ENCODE measurements at regions not wholly inside any gene's neighbourhood (a gene's known extent, or its start where the extent isn't known, plus 50 kb on each side); places are given as distances from the start of the nearest gene placed in this dataset.

GRCh38 chr14:51185180-51185579, 54.9 kb upstream of the TMX1 start:
- H3K4me2 ChIP-seq (replicated peaks; ENCODE audit: low read depth, low read length, poor library complexity, severe bottlenecking) = no peak overlapping the region
- no peak overlapping the region for H2AFZ ChIP-seq (ENCODE audit: insufficient read depth, low read depth, low read length, poor library complexity, severe bottlenecking)
- no peaks in the 10 kb centered on the region for H3K36me3 ChIP-seq (replicated peaks in 1 of 2; ENCODE audit: control extremely low read depth in 1 of 2, control insufficient read depth in 1 of 2, extremely low read depth in 1 of 2, insufficient read depth in 2 of 2, low read length in 1 of 2)
- no peak for TF ChIP-seq CTCF (IDR thresholded peaks at IDR 0.05)
- no peak for TF ChIP-seq EZH2 (IDR thresholded peaks at IDR 0.05; ENCODE audit: borderline replicate concordance, insufficient read depth, low read depth, low read length, poor library complexity, severe bottlenecking)
- H4K20me1 ChIP-seq (ENCODE audit: control insufficient read depth, insufficient read depth, low read length, poor library complexity, severe bottlenecking) = no peaks in the 10 kb centered on the region
- DNase-seq (no peak), ATAC-seq (ENCODE audit: low read depth) (no peak)
- Mint-ChIP-seq H3K27ac (no peak overlapping the region), H3K9me3 (ENCODE audit: insufficient read depth) (no peaks in the 10 kb centered on the region), H3K4me3 (no peak overlapping the region), H3K27me3 (no peaks in the 10 kb centered on the region), H3K4me1 (peaks cover 17% of the 10 kb centered on the region)
- no peaks in the 10 kb centered on the region for H3K9me3 ChIP-seq (ENCODE audit: control extremely low read depth in 1 of 3, control insufficient read depth in 2 of 3, insufficient read depth in 1 of 3, low read length in 2 of 3)
- intact Hi-C loops (cut with micrococcal nuclease) = no loop called here
- no CpG with 5 or more reads among the region's 3 CpGs for WGBS (ENCODE audit: insufficient coverage)
- H3K9ac ChIP-seq (ENCODE audit: low read length) = no peak overlapping the region
- H3K79me2 ChIP-seq (ENCODE audit: control insufficient read depth, insufficient read depth, low read length) = no peaks in the 10 kb centered on the region
- peaks cover 6 to 7% of the 10 kb centered on the region in 2 donors for H3K4me1 ChIP-seq (ENCODE audit: control insufficient read depth in 2 of 2, insufficient read depth in 2 of 2, low read length in 2 of 2)
- ChIA-PET CTCF (no interaction called here), POLR2A (no interaction called here)
- H3K27ac ChIP-seq (ENCODE audit: low read length in 2 of 2) = no peak overlapping the region
- no peak overlapping the region for H3K4me3 ChIP-seq (ENCODE audit: control extremely low read depth in 1 of 5, extremely low read depth in 1 of 5, insufficient read depth in 1 of 5, low read depth in 2 of 5, low read length in 4 of 5)
- no peaks in the 10 kb centered on the region for H3K27me3 ChIP-seq (replicated peaks in 1 of 4; ENCODE audit: control extremely low read depth in 1 of 4, control insufficient read depth in 3 of 4, insufficient read depth in 4 of 4, low read length in 3 of 4)

- Histone ChIP-seq H3K4me1 (ENCODE audit: control insufficient read depth in 2 of 2, insufficient read depth in 2 of 2, low read length in 2 of 2) (peaks cover 1 to 3% of the 10 kb centered on the region in 2 donors), H3K27me3 (replicated peaks in 1 of 4; ENCODE audit: control extremely low read depth in 1 of 4, control insufficient read depth in 3 of 4, insufficient read depth in 4 of 4, low read length in 3 of 4) (no peaks in the 10 kb centered on the region), H3K4me3 (ENCODE audit: control extremely low read depth in 1 of 5, extremely low read depth in 1 of 5, insufficient read depth in 1 of 5, low read depth in 2 of 5, low read length in 4 of 5) (no peak overlapping the region), H3K79me2 (ENCODE audit: control insufficient read depth, insufficient read depth, low read length) (no peaks in the 10 kb centered on the region), H3K9me3 (ENCODE audit: control extremely low read depth in 1 of 3, control insufficient read depth in 2 of 3, insufficient read depth in 1 of 3, low read length in 2 of 3) (no peaks in the 10 kb centered on the region), H3K36me3 (replicated peaks in 1 of 2; ENCODE audit: control extremely low read depth in 1 of 2, control insufficient read depth in 1 of 2, extremely low read depth in 1 of 2, insufficient read depth in 2 of 2, low read length in 1 of 2) (no peaks in the 10 kb centered on the region), H4K20me1 (ENCODE audit: control insufficient read depth, insufficient read depth, low read length, poor library complexity, severe bottlenecking) (no peaks in the 10 kb centered on the region), H3K9ac (ENCODE audit: low read length) (no peak overlapping the region), H3K4me2 (replicated peaks; ENCODE audit: low read depth, low read length, poor library complexity, severe bottlenecking) (no peak overlapping the region), H2AFZ (ENCODE audit: insufficient read depth, low read depth, low read length, poor library complexity, severe bottlenecking) (no peak overlapping the region), H3K27ac (ENCODE audit: low read length in 2 of 2) (no peak overlapping the region)
- TF ChIP-seq EZH2 (IDR thresholded peaks at IDR 0.05; ENCODE audit: borderline replicate concordance, insufficient read depth, low read depth, low read length, poor library complexity, severe bottlenecking) (no peak), CTCF (IDR thresholded peaks at IDR 0.05) (no peak)
- intact Hi-C loops (cut with micrococcal nuclease) = no loop called here
- no peaks in the 10 kb centered on the region for H3K9me3 Mint-ChIP-seq (ENCODE audit: insufficient read depth)
- WGBS (ENCODE audit: insufficient coverage) = no CpG with 5 or more reads among the region's 1 CpG
- ChIA-PET POLR2A (no interaction called here), CTCF (no interaction called here)
- no peaks in the 10 kb centered on the region for H3K27me3 Mint-ChIP-seq
- H3K4me3 Mint-ChIP-seq = no peak overlapping the region
- H3K27ac Mint-ChIP-seq = no peak overlapping the region
- ATAC-seq (ENCODE audit: low read depth) (no peak), DNase-seq (no peak)
- H3K4me1 Mint-ChIP-seq = peaks cover 11% of the 10 kb centered on the region
These were observed 54.3 kb upstream of the TMX1 start for GRCh38 chr14:51185754-51186153.
